ENCODE measurements at regions not wholly inside any gene's neighbourhood (a gene's known extent, or its start where the extent isn't known, plus 50 kb on each side); places are given as distances from the start of the nearest gene placed in this dataset.

GRCh38 chr12:90238663-90239271 is 530.1 kb upstream of the ATP2B1 start:
- TF ChIP-seq, protein P1, sequence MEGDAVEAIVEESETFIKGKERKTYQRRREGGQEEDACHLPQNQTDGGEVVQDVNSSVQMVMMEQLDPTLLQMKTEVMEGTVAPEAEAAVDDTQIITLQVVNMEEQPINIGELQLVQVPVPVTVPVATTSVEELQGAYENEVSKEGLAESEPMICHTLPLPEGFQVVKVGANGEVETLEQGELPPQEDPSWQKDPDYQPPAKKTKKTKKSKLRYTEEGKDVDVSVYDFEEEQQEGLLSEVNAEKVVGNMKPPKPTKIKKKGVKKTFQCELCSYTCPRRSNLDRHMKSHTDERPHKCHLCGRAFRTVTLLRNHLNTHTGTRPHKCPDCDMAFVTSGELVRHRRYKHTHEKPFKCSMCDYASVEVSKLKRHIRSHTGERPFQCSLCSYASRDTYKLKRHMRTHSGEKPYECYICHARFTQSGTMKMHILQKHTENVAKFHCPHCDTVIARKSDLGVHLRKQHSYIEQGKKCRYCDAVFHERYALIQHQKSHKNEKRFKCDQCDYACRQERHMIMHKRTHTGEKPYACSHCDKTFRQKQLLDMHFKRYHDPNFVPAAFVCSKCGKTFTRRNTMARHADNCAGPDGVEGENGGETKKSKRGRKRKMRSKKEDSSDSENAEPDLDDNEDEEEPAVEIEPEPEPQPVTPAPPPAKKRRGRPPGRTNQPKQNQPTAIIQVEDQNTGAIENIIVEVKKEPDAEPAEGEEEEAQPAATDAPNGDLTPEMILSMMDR (IDR thresholded peaks at IDR 0.05), result no peak
- no peak for TF ChIP-seq POLR2A (IDR thresholded peaks at IDR 0.05)

Data from thyroid gland (tissue), 4 donors.